HepG2 (cell line): ENCODE measurements at regions not wholly inside any gene's neighbourhood (a gene's known extent, or its start where the extent isn't known, plus 50 kb on each side); places are given as distances from the start of the nearest gene placed in this dataset.

ENCODE experiments used
- ATAC-seq: fragments of 200-7000 bp; cut with Tn5 transposase; 3 replicates; pipeline ENCODE4 v1.9.1; 2020; ENCODE audit warnings: mild to moderate bottlenecking, moderate library complexity
- BruUV-seq: library from RNA; stranded (reverse); fragments of 400-500 nt; replicated peaks from 2 replicates; lab custom pipeline; 2021; lab: Mats Ljungman, UMichigan
- CTCF ChIA-PET: fragments of 300-600 bp; formaldehyde crosslinking; extraction: SDS; loops from one replicate; lab custom pipeline; 2021; ENCODE audit warnings: low total read pairs, inconsistent platforms, low intra/inter-chr PET ratio; lab: Yijun Ruan, JAX
- POLR2A ChIA-PET: fragments of 350-600 bp; sonication (Branson Sonifier 250); formaldehyde crosslinking; loops from one replicate; lab custom pipeline; 2020; ENCODE audit warnings: antibody characterized with exemption, inconsistent platforms; lab: Yijun Ruan, JAX
- DNase-seq: peaks from one replicate; pipeline ENCODE4 v3.0.0-alpha.2; 2015; ENCODE audit warnings: low spot score
- FAIRE-seq: peaks from 3 replicates; lab custom pipeline; 2011; peaks lifted over from hg19 to GRCh38; lab: Jason Lieb, UNC
- H2AFZ ChIP-seq: one replicate; pipeline ENCODE4 v1.6.1; 2011; ENCODE audit warnings: low read length, inconsistent platforms
- H3K27ac ChIP-seq: fragments of 300-600 bp; 3 replicates; pipeline ENCODE4 v1.8.0; 2011; ENCODE audit warnings: mixed run types, mild to moderate bottlenecking, mixed read lengths, low read length, inconsistent platforms; ENCODE audit not compliant: insufficient read depth; ENCODE audit errors: extremely low read length
- H3K27me3 ChIP-seq, 2 experiments: fragments of 200-600 bp in 1 of 2; 2 replicates in 1 of 2; 3 replicates in 1 of 2; pipeline versions ENCODE4 v1.6.0 to v1.8.0; 2011; ENCODE audit warnings: low read length in 2 of 2, mild to moderate bottlenecking in 2 of 2, moderate library complexity in 2 of 2, inconsistent platforms in 1 of 2; ENCODE audit not compliant: insufficient read depth in 2 of 2, control insufficient read depth in 1 of 2
- H3K36me3 ChIP-seq, 2 experiments: fragments of 200-600 bp in 1 of 2; replicated peaks in 1 of 2; 2 replicates in 1 of 2; 3 replicates in 1 of 2; pipeline versions ENCODE4 v1.5.1 to v1.8.0; 2011; ENCODE audit warnings: low read length in 2 of 2, inconsistent platforms in 1 of 2; ENCODE audit not compliant: insufficient read depth in 2 of 2, control insufficient read depth in 1 of 2
- H3K4me1 ChIP-seq: 2 replicates; pipeline ENCODE4 v1.5.1; 2012; ENCODE audit warnings: low read length, inconsistent platforms; ENCODE audit not compliant: insufficient read depth
- H3K4me2 ChIP-seq: 2 replicates; pipeline ENCODE4 v1.6.0; 2011; ENCODE audit warnings: low read depth, low read length, inconsistent platforms
- H3K4me3 ChIP-seq, 3 experiments: fragments of 200-600 bp in 1 of 3; sonication (generic), shearing (Covaris generic) in 1 of 3; replicated peaks in 1 of 3; 2 replicates each; pipeline ENCODE4 v1.5.1; 2011 to 2016; ENCODE audit warnings: low read length in 3 of 3, inconsistent platforms in 2 of 3, low read depth in 2 of 3, mild to moderate bottlenecking in 2 of 3, control low read depth in 1 of 3, mixed read lengths in 1 of 3; ENCODE audit not compliant: insufficient read depth in 1 of 3
- H3K79me2 ChIP-seq: one replicate; pipeline ENCODE4 v1.6.1; 2011; ENCODE audit warnings: low read length, inconsistent platforms; ENCODE audit not compliant: insufficient read depth
- H3K9ac ChIP-seq: 2 replicates; pipeline ENCODE4 v1.6.0; 2011; ENCODE audit warnings: mild to moderate bottlenecking, low read depth, low read length, inconsistent platforms; ENCODE audit not compliant: insufficient read depth
- H3K9me3 ChIP-seq: 2 replicates; pipeline ENCODE4 v1.5.1; 2012; ENCODE audit warnings: mild to moderate bottlenecking, low read length
- H4K20me1 ChIP-seq: 2 replicates; pipeline ENCODE4 v1.6.0; 2011; ENCODE audit warnings: inconsistent platforms, mild to moderate bottlenecking, low read length, moderate library complexity; ENCODE audit not compliant: insufficient read depth
- MAFF ChIP-seq: IDR thresholded peaks from 2 replicates; pipeline ENCODE4 v1.6.1; 2011; ENCODE audit warnings: low read depth, low read length, improper control_type of control experiment
- MAFK ChIP-seq, 2 experiments: IDR thresholded peaks in 1 of 2; conservative IDR thresholded peaks in 1 of 2; 2 replicates each; pipeline ENCODE4 v1.6.1; 2011; ENCODE audit warnings: improper control_type of control experiment in 2 of 2, low read length in 2 of 2
- ONECUT2 ChIP-seq: sonication (generic); formaldehyde crosslinking; IDR thresholded peaks from 2 replicates; pipeline ENCODE4 v1.4.0; 2020; ENCODE audit warnings: missing genetic modification reagents
- ZNF646 ChIP-seq: sonication (generic); formaldehyde crosslinking; IDR thresholded peaks from 2 replicates; pipeline ENCODE4 v1.9.0; 2021; ENCODE audit warnings: mild to moderate bottlenecking, missing genetic modification reagents
- WGBS: methylation state at CpG from one replicate; pipeline ENCODE4 v1.1.6; 2017; ENCODE audit warnings: low lambda C conversion rate; 5-methylcytosine and 5-hydroxymethylcytosine counted together
- in situ Hi-C: cut with HindIII; loops from 2 replicates; pipeline ENCODE4 v1.10.0; 2017; ENCODE audit warnings: low pct_unique_long_range_greater_than_20kb; ENCODE audit not compliant: extremely low pct_ligation_motif_present
- intact Hi-C: fragments of 100-400 bp; cut with micrococcal nuclease; formaldehyde crosslinking; loops from one replicate; pipeline ENCODE4 v1.10.0; 2022; ENCODE audit not compliant: unreplicated experiment

DNA sequence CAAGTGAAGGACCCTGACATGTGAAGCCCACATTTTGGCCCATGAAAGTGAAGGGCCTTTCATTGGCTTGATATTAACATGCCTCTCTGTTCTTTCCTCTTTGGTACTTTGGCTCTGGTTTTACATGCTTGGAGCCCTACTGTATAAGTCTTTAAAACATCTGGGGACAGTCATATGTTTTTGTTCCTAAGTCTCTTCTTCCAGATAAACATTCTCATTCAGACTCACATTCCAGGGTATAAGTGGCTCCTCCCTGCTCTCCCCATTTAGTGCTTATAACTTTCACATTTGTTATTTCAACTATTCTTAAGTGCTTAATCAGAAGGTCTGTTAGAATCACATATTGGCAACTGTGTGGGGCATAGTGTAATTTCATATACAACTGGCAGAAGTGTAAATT, 1932.2 kb upstream of the CELF4 start (continued):
- TF ChIP-seq ZNF646 (CRISPR knock-in tag) = no peak

DNA sequence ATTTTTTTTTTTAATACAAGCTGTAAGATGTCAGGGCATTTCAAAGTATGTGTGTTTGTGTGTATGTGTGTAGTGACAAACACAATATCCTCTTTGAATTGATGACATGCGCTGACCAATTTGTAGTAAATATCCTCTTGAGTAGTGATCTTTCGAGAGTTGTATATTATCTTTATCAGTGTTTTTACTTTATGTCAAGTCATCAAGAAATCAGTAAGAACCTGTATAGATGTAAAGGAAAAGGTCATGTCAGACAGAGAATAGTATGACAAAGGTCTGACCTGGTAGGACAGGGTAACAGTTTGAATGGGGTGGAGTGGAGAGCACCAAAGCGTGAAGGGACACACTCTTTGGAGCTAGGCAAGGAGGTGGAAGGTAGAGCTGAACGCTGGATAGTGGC, 1931.4 kb upstream of the CELF4 start:
- H3K9ac ChIP-seq = no peak overlapping the region
- ChIA-PET POLR2A (no interaction called here), CTCF (no interaction called here)
- H3K9me3 ChIP-seq = no peaks in the 10 kb centered on the region
- no peaks in the 10 kb centered on the region for H3K36me3 ChIP-seq
- no peak overlapping the region for H3K27ac ChIP-seq
- no peaks in the 10 kb centered on the region for H4K20me1 ChIP-seq
- no peak for DNase-seq
- no peak overlapping the region for H3K4me2 ChIP-seq
- no peak overlapping the region for H3K4me3 ChIP-seq
- H3K27me3 ChIP-seq = no peaks in the 10 kb centered on the region
- no TSS peak for BruUV-seq
- ATAC-seq = no peak
- no peak for FAIRE-seq
- no peak overlapping the region for H2AFZ ChIP-seq
- 85% methylated on average over 4 of the region's 4 CpGs for WGBS
- intact Hi-C loops (no loop called here), in situ Hi-C loops (no loop called here)
- H3K4me1 ChIP-seq = peaks cover 20% of the 10 kb centered on the region
- no peaks in the 10 kb centered on the region for H3K79me2 ChIP-seq
- TF ChIP-seq MAFK (conservative IDR thresholded peaks at IDR 0.05 in 1 of 2, IDR thresholded peaks at IDR 0.05 in 1 of 2; ENCODE audit: low read length in 2 of 2) (peak; percentile 65 to 86), MAFF (peak; percentile 81), ONECUT2 (CRISPR knock-in tag) (no peak)
